ENCODE measurements at regions not wholly inside any gene's neighbourhood (a gene's known extent, or its start where the extent isn't known, plus 50 kb on each side); places are given as distances from the start of the nearest gene placed in this dataset.

GRCh38 chr11:62030071-62030684 is 62.7 kb upstream of the FTH1 start:
- DNase-seq (ENCODE audit: low read depth): no peak

- no peak for DNase-seq (ENCODE audit: low read depth)
Observed at GRCh38 chr11:62026739-62027370, 59.4 kb upstream of the FTH1 start.

GRCh38 chr11:62025487-62026105 is 58.2 kb upstream of the FTH1 start:
- DNase-seq (ENCODE audit: low read depth): peak; percentile 43

GRCh38 chr11:62024936-62025486 is 57.6 kb upstream of the FTH1 start:
- no peak for DNase-seq (ENCODE audit: low read depth)

- no peak for DNase-seq (ENCODE audit: low read depth)
Observed at GRCh38 chr11:62022211-62022610, 54.8 kb upstream of the FTH1 start.

- no peak for DNase-seq (ENCODE audit: low read depth)
Observed at GRCh38 chr11:62020661-62021060, 53.2 kb upstream of the FTH1 start.

- no peak for DNase-seq (ENCODE audit: low read depth)
Observed at GRCh38 chr11:62018981-62019664, 51.7 kb upstream of the FTH1 start.

GRCh38 chr11:62017878-62018655 is 50.6 kb upstream of the FTH1 start:
- DNase-seq (ENCODE audit: low read depth): no peak
